Fibroblast of mammary gland (primary cell): ENCODE measurements at regions not wholly inside any gene's neighbourhood (a gene's known extent, or its start where the extent isn't known, plus 50 kb on each side); places are given as distances from the start of the nearest gene placed in this dataset.

Experiments
- DNase-seq: peaks from one replicate; pipeline ENCODE4 v3.0.0-alpha.2; 2010; ENCODE audit warnings: low read depth
- H3K4me3 ChIP-seq: 2 replicates; pipeline ENCODE4 v1.5.1; 2011; ENCODE audit warnings: low read depth, mild to moderate bottlenecking, low read length, moderate library complexity; ENCODE audit not compliant: control insufficient read depth
- CTCF ChIP-seq: conservative IDR thresholded peaks from 2 replicates; pipeline ENCODE4 v1.5.1; 2011; ENCODE audit warnings: low read depth, low read length, inconsistent platforms; ENCODE audit not compliant: control insufficient read depth, insufficient read depth

GRCh38 chr12:67765776-67766766, 117.5 kb downstream of the DYRK2 start:
- DNase-seq = peak; percentile 93
- no peak overlapping the region for H3K4me3 ChIP-seq
- no peak for TF ChIP-seq CTCF

- no peak for TF ChIP-seq CTCF
- DNase-seq = peak; percentile 16
- no peak overlapping the region for H3K4me3 ChIP-seq
These were observed 124.0 kb downstream of the DYRK2 start for GRCh38 chr12:67772267-67773169.

GRCh38 chr12:67773896-67774295, 125.4 kb downstream of the DYRK2 start:
- H3K4me3 ChIP-seq = no peak overlapping the region
- DNase-seq = no peak
- no peak for TF ChIP-seq CTCF

DNA sequence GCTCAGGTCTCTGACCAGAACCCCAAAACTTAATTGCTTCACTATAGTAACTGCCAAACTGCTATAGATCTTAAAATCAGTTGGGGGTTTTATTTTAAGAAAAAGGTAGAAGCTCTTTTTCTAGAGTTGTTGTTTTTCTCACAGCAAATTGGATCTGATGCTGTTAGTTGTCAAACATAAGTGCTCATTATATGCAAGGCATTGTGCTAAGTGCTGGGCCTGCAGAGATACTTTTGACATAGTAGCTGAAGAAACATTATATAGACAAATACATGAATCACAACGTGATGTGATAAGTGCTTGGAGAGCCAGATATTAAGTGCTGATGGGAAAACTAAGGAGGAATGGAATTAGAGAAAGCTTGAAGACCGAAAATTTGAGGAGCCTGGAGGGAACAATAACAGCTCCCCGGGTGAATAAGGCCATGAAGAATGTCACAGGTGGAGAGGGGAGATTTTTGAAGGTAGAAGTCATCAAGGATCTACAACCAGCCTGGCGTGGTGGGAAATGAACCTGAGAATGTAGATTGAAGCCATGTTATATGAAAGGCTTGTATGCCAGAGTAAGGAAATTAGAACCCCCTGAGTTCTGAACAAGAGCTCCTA, 126.5 kb downstream of the DYRK2 start:
- no peak for DNase-seq
- no peak overlapping the region for H3K4me3 ChIP-seq
- no peak for TF ChIP-seq CTCF

- DNase-seq = no peak
- H3K4me3 ChIP-seq = no peak overlapping the region
- no peak for TF ChIP-seq CTCF
These were observed 132.1 kb downstream of the DYRK2 start for GRCh38 chr12:67780580-67781084.

DNA sequence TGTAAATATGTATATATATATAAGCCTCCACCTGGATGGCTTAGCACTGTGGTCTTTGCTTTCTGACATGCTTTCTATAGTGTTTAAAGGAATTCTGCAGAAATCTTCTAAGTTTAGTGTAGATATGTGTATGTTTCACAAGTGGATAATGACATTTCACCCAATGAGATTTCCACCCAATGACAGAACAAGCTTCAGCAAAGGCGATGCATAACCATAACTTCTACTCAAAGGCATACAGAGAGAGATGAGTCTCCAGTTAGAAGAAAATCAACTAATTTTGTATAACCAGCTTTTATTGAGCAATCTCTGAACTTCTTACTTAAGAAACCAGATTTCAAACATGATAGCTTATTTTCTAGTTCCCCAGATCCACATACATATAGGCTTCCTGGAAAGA, 134.0 kb downstream of the DYRK2 start:
- no peak for TF ChIP-seq CTCF
- no peak overlapping the region for H3K4me3 ChIP-seq
- DNase-seq = no peak
